HPDE6-E6E7 (cell line): ENCODE measurements at regions not wholly inside any gene's neighbourhood (a gene's known extent, or its start where the extent isn't known, plus 50 kb on each side); places are given as distances from the start of the nearest gene placed in this dataset.
"Not testable (repeated sequence)": the region's sequence is repeated elsewhere in the genome, so short reads cannot be mapped to it uniquely, and the experiment has no call there.

Source experiments
- DNase-seq: peaks from one replicate; pipeline ENCODE4 v3.0.0; 2011; ENCODE audit warnings: missing footprints; ENCODE audit errors: extremely low spot score

GRCh38 chr4:85106166-85106565 is 139.7 kb upstream of the WDFY3 start:
- no peak for DNase-seq

- DNase-seq, result no peak
These were observed 140.4 kb upstream of the WDFY3 start for GRCh38 chr4:85106805-85107336.

- DNase-seq, result peak; percentile 4
These were observed 141.1 kb upstream of the WDFY3 start for GRCh38 chr4:85107553-85107952.

- DNase-seq, result no peak
These were observed 147.2 kb upstream of the WDFY3 start for GRCh38 chr4:85113706-85114105.

- no peak for DNase-seq
These were observed 148.0 kb upstream of the WDFY3 start for GRCh38 chr4:85114526-85114925.

- no peak for DNase-seq
These were observed 149.5 kb upstream of the WDFY3 start for GRCh38 chr4:85116008-85116407.

DNA sequence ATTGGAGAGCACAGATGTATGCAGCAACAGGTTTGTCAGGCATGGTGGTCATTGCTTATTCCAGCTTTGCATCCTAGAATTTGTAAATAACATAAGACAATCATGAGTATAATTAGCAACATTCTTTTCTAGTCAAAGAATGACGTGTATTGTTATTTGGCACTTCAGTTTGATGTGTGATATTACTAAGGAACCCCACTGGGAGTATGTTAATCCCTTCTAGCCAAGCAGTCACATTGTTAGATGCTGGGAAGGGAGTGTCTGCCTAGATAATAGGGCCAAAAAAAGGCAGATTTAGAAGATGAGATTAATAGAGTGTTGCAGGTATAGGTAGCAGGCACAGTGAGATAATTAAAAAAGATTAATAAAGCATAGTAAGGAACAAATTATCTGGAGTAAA is 159.2 kb upstream of the WDFY3 start:
- DNase-seq, result no peak

GRCh38 chr4:85126991-85127591 is 160.6 kb upstream of the WDFY3 start:
- DNase-seq, result no peak

DNA sequence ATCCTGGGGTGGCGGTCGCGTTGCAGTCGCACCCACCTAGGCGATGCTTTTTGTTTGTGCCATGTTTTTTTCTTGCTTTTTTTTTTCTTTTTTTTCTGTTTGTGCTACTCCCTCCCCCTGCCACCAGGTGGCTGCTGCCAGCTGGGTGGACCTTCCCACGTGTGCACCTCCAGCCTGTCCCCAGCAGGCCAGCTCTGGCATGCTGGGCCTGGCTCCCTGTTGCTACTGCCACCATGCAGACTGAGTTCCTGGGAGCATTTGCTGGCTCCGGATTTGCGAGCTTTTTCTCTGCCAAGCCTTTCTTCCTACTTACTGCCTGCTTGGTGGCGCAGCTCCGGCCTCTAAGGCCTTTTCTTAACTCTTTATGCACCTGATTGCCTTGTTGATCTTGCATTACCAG is 161.2 kb upstream of the WDFY3 start:
- peak; percentile 60 for DNase-seq

DNA sequence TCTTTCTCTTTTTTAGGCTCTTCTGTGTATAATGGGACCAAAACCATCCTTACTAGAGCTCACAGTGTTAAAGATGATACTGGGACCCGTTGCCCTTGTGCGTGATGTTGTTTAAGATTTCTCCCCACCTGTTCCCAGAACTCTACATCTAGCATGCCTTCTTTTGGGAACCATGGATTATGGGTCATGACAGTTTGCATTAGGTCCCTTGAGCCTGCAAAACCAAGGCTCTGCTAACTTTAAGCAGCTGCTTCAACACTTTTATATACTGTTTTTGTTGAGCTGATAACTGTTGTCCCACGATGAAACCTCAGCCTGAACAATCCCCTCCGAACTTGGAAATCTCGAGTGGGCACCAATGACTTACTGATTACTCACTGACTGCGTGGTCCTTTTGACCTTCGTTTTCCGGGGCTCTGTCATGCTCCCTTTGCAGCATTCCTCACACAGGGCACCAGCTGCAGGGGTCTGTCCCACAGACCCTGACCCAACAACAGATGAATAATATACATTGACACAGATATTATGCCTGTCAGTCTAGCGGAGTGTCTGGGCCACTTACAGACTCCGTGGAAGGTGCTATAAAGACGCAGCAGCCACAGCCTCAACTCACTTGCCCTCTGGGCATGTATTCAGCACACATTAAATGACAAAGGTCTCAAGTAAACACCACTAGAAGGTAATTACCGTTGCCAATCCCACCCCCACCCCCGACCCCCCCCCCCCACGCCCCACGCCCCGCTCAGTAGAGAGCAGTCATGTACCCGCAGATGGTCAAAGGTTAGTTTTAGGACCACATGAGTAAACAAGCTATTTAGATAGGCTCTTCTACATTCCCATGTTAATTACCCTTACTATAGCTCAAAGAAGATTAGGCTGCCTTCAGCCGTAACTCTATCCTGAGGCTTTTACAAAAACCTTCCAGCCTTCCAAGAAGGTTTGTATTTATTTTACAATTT is 162.0 kb upstream of the WDFY3 start:
- no peak for DNase-seq

- not testable (repeated sequence) for DNase-seq
These were observed 163.1 kb upstream of the WDFY3 start for GRCh38 chr4:85129354-85130125.

GRCh38 chr4:85132117-85132516 is 165.6 kb upstream of the WDFY3 start:
- DNase-seq, result no peak

DNA sequence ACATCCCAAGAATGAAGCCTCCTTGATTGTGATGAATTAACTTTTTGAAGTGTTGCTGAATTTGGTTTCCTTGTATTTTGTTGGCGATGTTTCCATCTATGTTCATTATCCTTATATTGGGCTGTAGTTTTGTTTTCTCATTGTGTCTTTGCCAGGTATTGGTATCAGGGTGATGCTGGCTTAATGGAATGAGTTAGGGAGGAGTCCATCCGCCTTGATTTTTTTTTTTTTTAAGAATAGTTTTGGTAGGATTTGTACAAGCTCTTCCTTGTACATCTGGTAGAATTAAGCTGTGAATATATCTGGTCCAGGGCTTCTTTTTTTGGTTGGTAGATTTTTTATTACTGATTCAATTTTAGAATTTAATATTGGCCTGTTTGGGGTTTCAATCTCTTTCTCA is 166.1 kb upstream of the WDFY3 start:
- no peak for DNase-seq

DNA sequence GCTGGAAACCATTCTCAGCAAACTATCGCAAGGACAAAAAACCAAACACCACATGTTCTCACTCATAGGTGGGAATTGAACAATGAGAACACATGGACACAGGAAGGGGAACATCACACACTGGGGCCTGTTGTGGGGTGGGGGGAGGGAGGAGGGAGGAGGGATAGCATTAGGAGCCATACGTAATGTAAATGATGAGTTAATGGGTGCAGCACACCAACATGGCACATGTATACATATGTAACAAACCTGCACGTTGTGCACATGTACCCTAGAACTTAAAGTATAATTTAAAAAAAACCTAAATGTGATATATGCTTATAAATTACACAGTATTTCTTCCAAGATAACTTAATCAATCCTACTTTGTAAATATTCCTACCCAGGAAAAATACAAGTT is 173.3 kb upstream of the WDFY3 start:
- DNase-seq, result not testable (repeated sequence)

GRCh38 chr4:85142451-85142850 is 176.0 kb upstream of the WDFY3 start:
- DNase-seq, result no peak

DNA sequence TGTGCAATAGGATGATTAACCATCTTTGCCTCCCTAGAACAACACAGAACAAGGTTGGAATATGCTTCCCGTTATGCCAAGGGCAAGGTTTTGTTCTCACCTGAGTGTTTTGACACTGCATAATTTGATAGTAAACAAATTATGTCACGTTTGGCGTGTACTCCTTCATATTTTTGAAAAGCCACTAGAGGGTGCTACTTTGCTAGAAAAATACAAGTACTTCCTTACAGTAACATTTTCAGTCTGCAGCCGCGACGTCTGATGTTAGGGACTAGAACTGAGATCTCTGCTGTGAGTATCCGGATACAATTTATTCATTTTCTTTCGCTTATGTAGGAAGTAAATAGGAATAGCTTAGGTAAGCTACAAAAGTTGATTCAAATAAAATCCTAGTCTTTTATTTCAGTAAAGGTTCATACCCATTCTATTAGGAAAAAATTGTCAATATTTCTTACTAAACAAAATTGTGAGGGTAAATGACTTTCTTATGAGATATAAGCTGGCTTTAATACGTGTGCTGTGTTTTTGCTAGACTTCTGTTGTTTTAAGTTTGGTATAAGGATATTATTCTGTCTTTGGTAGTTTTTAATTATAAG is 181.1 kb upstream of the WDFY3 start:
- peak; percentile 22 for DNase-seq

DNA sequence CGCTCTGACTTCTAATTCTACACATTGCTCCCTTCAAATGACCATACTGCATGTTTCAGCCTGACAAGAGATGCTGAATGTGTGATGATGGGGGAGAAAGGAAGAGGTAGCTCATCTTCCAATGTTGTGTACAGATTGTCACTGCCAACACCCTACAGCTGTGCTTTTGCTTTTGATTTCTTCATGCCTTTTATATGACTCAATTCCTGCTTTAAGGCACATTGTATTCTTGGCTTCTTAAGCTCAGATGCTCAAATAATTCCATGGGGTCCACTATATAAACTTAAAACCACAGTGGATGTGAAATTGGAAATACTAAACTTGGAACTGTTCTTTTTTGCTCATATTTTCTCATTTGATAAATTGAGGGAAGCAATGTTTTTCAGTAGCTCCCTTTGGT is 183.2 kb upstream of the WDFY3 start:
- DNase-seq, result no peak

- no peak for DNase-seq
These were observed 184.9 kb upstream of the WDFY3 start for GRCh38 chr4:85151371-85151770.

GRCh38 chr4:85151786-85152185 is 185.3 kb upstream of the WDFY3 start:
- DNase-seq, result no peak

GRCh38 chr4:85152480-85152879 is 186.0 kb upstream of the WDFY3 start:
- DNase-seq, result no peak

DNA sequence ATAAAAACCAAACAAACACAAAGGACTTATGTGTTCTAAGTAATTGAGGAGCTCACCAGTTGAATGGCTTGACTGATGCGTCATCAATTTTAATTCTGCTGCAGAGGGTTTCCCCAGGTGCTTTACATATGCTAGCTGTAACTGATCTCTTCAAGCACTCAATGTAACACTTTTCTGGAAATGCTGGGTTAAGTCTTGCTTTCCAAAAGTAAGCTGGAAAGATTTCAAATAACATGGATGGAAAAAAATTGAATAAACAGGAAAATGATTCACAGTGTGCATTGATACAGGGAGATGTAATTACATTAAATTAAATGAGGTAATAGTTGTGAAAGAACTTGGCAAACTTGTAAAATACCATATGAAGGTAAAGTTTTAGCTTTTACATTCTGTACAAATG is 186.7 kb upstream of the WDFY3 start:
- DNase-seq, result no peak

DNA sequence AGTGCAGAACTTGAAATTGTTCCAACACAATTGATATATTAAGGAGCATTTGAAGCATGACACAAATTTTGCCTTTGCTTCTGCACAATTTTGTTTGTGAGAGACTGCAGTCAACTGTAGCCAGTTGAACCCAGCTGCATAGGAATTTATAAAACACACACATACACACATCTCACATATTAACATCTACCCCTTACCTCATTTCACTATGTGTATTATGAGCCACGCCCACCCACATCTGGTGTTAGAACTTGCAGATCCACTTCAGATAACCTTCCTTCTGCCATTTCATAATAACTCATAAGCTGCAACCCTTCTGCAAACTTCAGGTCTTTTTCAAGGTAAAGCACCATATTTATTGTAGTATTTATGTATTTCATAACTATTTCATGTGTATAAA is 188.1 kb upstream of the WDFY3 start:
- DNase-seq, result no peak
